CD14-positive monocyte (primary cell): ENCODE measurements at regions not wholly inside any gene's neighbourhood (a gene's known extent, or its start where the extent isn't known, plus 50 kb on each side); places are given as distances from the start of the nearest gene placed in this dataset.

Experiments used
- DNase-seq, 3 donors: peaks; one replicate each; pipeline ENCODE4 v3.0.0-alpha.2; 2011 to 2022
- H2AFZ ChIP-seq: 2 replicates; pipeline ENCODE4 v1.6.0; 2012; ENCODE audit warnings: mild to moderate bottlenecking, low read depth, low read length, inconsistent platforms; ENCODE audit not compliant: insufficient read depth, poor library complexity, severe bottlenecking
- H3K27ac ChIP-seq, 2 donors: 1 replicate in 1 of 2; 2 replicates in 1 of 2; pipeline ENCODE4 v1.5.1; 2012 to 2013; ENCODE audit warnings: low read length in 2 of 2, control low read depth in 1 of 2, inconsistent platforms in 1 of 2, low read depth in 1 of 2, mild to moderate bottlenecking in 1 of 2
- H3K27me3 ChIP-seq, 2 donors: one replicate each; pipeline versions ENCODE4 v1.6.0 to v1.6.1; 2011 to 2013; ENCODE audit warnings: low read length in 2 of 2; ENCODE audit not compliant: control insufficient read depth in 2 of 2, insufficient read depth in 2 of 2
- H3K36me3 ChIP-seq, 2 donors: replicated peaks in 1 of 2; 1 replicate in 1 of 2; 2 replicates in 1 of 2; pipeline versions ENCODE4 v1.5.1 to v1.6.1; 2012 to 2013; ENCODE audit warnings: low read length in 2 of 2, control low read depth in 1 of 2, inconsistent platforms in 1 of 2, mild to moderate bottlenecking in 1 of 2; ENCODE audit not compliant: insufficient read depth in 2 of 2, control insufficient read depth in 1 of 2
- H3K4me1 ChIP-seq, 2 donors: 1 replicate in 1 of 2; 2 replicates in 1 of 2; pipeline versions ENCODE4 v1.5.1 to v1.6.1; 2012 to 2013; ENCODE audit warnings: low read length in 2 of 2, control low read depth in 1 of 2, inconsistent platforms in 1 of 2, mild to moderate bottlenecking in 1 of 2, moderate library complexity in 1 of 2; ENCODE audit not compliant: insufficient read depth in 2 of 2, control insufficient read depth in 1 of 2
- H3K4me2 ChIP-seq: replicated peaks from 2 replicates; pipeline ENCODE3; 2012; ENCODE audit warnings: low read length, moderate library complexity, mild to moderate bottlenecking; ENCODE audit not compliant: poor library complexity, severe bottlenecking; ENCODE audit errors: extremely low read depth
- H3K4me3 ChIP-seq, 3 experiments: fragments of 200-600 bp in 1 of 3; sonication (generic) in 1 of 3; replicated peaks in 1 of 3; 1 replicate in 2 of 3; 2 replicates in 1 of 3; pipeline ENCODE4 v1.5.1; 2011 to 2013; ENCODE audit warnings: low read length in 3 of 3, mild to moderate bottlenecking in 3 of 3, control low read depth in 2 of 3, low read depth in 2 of 3, inconsistent platforms in 1 of 3, moderate library complexity in 1 of 3
- H3K79me2 ChIP-seq: 2 replicates; pipeline ENCODE4 v1.6.0; 2012; ENCODE audit warnings: mild to moderate bottlenecking, control low read depth, inconsistent platforms, low read length, moderate library complexity; ENCODE audit not compliant: insufficient read depth
- H3K9ac ChIP-seq: 2 replicates; pipeline ENCODE4 v1.6.0; 2017; ENCODE audit warnings: low read length, mild to moderate bottlenecking; ENCODE audit not compliant: insufficient read depth, poor library complexity, severe bottlenecking
- H3K9me3 ChIP-seq, 2 donors: replicated peaks in 1 of 2; 1 replicate in 1 of 2; 2 replicates in 1 of 2; pipeline versions ENCODE4 v1.5.1 to v1.6.1; 2012 to 2013; ENCODE audit warnings: low read length in 2 of 2, control low read depth in 1 of 2; ENCODE audit not compliant: control insufficient read depth in 1 of 2, insufficient read depth in 1 of 2
- H4K20me1 ChIP-seq: 2 replicates; pipeline ENCODE4 v1.6.0; 2012; ENCODE audit warnings: mild to moderate bottlenecking, low read length, control low read depth, moderate library complexity; ENCODE audit not compliant: insufficient read depth
- H3K27ac Mint-ChIP-seq, 7 donors: one replicate each; pipeline ENCODE4 v1.8.0; 2020; ENCODE audit warnings: mild to moderate bottlenecking in 7 of 7, mixed read lengths in 7 of 7, moderate library complexity in 6 of 7, inconsistent platforms in 2 of 7
- H3K27me3 Mint-ChIP-seq, 3 donors: one replicate each; pipeline ENCODE4 v1.8.0; 2021 to 2022; ENCODE audit warnings: low read depth in 3 of 3, mild to moderate bottlenecking in 3 of 3, mixed read lengths in 3 of 3, moderate library complexity in 3 of 3, inconsistent platforms in 1 of 3
- H3K36me3 Mint-ChIP-seq, 2 donors: one replicate each; pipeline ENCODE4 v1.8.0; 2020; ENCODE audit warnings: mixed read lengths in 2 of 2, inconsistent platforms in 1 of 2, mild to moderate bottlenecking in 1 of 2
- H3K4me1 Mint-ChIP-seq: one replicate; pipeline ENCODE4 v1.8.0; 2020; ENCODE audit warnings: mild to moderate bottlenecking, mixed read lengths
- H3K4me3 Mint-ChIP-seq, 2 donors: one replicate each; pipeline ENCODE4 v1.8.0; 2020; ENCODE audit warnings: mild to moderate bottlenecking in 2 of 2, mixed read lengths in 2 of 2, moderate library complexity in 1 of 2
- H3K9me3 Mint-ChIP-seq, 7 donors: one replicate each; pipeline ENCODE4 v1.8.0; 2020 to 2022; ENCODE audit warnings: mixed read lengths in 7 of 7, mild to moderate bottlenecking in 6 of 7, moderate library complexity in 6 of 7, inconsistent platforms in 2 of 7
- CTCF ChIP-seq: fragments of 200-600 bp; IDR thresholded peaks from one replicate; pipeline ENCODE4 v1.8.0; 2022; ENCODE audit warnings: antibody characterized with exemption, mild to moderate bottlenecking
- WGBS: methylation state at CpG from one replicate; pipeline ENCODE4 v1.1.5; 2013; ENCODE audit warnings: missing lambda C conversion rate; ENCODE audit not compliant: insufficient coverage; 5-methylcytosine and 5-hydroxymethylcytosine counted together
- intact Hi-C, 2 donors: fragments of 100-400 bp; cut with micrococcal nuclease; formaldehyde crosslinking; loops; one replicate each; pipeline versions ENCODE4 v1.15.0 to v1.15.1; 2023

GRCh38 chr2:22301228-22301627 lies 1083.8 kb upstream of the KLHL29 start:
- H3K9ac ChIP-seq, result no peak overlapping the region
- no peaks in the 10 kb centered on the region for H3K27me3 ChIP-seq
- TF ChIP-seq CTCF, result no peak
- H3K9me3 ChIP-seq, result peaks cover 0 to 6% of the 10 kb centered on the region in 2 donors
- Mint-ChIP-seq H3K27me3 (peaks cover 0 to 2% (median 0%) of the 10 kb centered on the region in 3 donors), H3K27ac (no peak overlapping the region), H3K4me1 (no peaks in the 10 kb centered on the region), H3K4me3 (no peak overlapping the region), H3K9me3 (peaks cover 0 to 11% (median 6%) of the 10 kb centered on the region in 7 donors), H3K36me3 (no peaks in the 10 kb centered on the region)
- no peak for DNase-seq
- H3K4me1 ChIP-seq, result no peaks in the 10 kb centered on the region
- no peaks in the 10 kb centered on the region for H4K20me1 ChIP-seq
- H3K4me2 ChIP-seq, result no peak overlapping the region
- intact Hi-C loops, result no loop called here
- no peaks in the 10 kb centered on the region for H3K79me2 ChIP-seq
- WGBS, result no CpG with 5 or more reads among the region's 6 CpGs
- H3K36me3 ChIP-seq, result no peaks in the 10 kb centered on the region
- no peak overlapping the region for H2AFZ ChIP-seq
- H3K27ac ChIP-seq, result no peak overlapping the region
- H3K4me3 ChIP-seq, result no peak overlapping the region

DNA sequence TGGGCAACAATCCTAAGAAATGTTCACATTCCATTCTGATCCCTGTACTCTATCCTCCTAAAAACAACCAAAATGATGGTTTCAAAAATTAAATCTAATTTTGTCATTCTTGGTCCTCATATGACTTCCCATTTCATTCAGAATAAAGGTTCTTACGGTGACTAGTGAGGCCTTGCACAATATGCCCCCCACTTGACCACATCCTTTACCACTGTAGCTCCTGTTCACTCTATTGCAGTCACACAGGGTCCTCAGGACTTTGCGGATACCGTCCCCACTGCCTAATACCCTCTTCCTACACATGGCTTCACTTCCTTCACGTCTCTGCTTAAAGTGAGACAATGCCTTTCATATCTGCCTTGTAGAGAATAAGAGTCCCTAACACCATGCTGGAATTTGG lies 1058.7 kb upstream of the KLHL29 start:
- Histone ChIP-seq H3K4me2 (no peak overlapping the region), H3K27me3 (no peaks in the 10 kb centered on the region), H3K36me3 (no peaks in the 10 kb centered on the region), H2AFZ (no peak overlapping the region), H3K27ac (no peak overlapping the region), H3K4me1 (no peaks in the 10 kb centered on the region), H3K9ac (no peak overlapping the region), H3K4me3 (no peak overlapping the region), H4K20me1 (no peaks in the 10 kb centered on the region), H3K9me3 (no peaks in the 10 kb centered on the region), H3K79me2 (no peaks in the 10 kb centered on the region)
- H3K4me3 Mint-ChIP-seq, result no peak overlapping the region
- no peaks in the 10 kb centered on the region for H3K36me3 Mint-ChIP-seq
- H3K9me3 Mint-ChIP-seq, result peaks cover 0 to 10% (median 2%) of the 10 kb centered on the region in 7 donors
- peaks cover under 1 to 2% (median 2%) of the 10 kb centered on the region in 3 donors for H3K27me3 Mint-ChIP-seq
- H3K4me1 Mint-ChIP-seq, result no peaks in the 10 kb centered on the region
- DNase-seq, result no peak
- 0% methylated on average over 1 of the region's 4 CpGs for WGBS
- TF ChIP-seq CTCF, result no peak
- intact Hi-C loops, result no loop called here
- no peak overlapping the region for H3K27ac Mint-ChIP-seq
